Endothelial cell of umbilical vein (primary cell): ENCODE measurements at regions not wholly inside any gene's neighbourhood (a gene's known extent, or its start where the extent isn't known, plus 50 kb on each side); places are given as distances from the start of the nearest gene placed in this dataset.
"Not testable (repeated sequence)": the region's sequence is repeated elsewhere in the genome, so short reads cannot be mapped to it uniquely, and the experiment has no call there.

Experiments
- CTCF ChIP-seq, 2 donors: IDR thresholded peaks; 1 replicate in 1 of 2; 2 replicates in 1 of 2; pipeline ENCODE4 v1.5.1; 2011; ENCODE audit warnings: low read length in 2 of 2, mild to moderate bottlenecking in 2 of 2, moderate library complexity in 2 of 2, control low read depth in 1 of 2, inconsistent platforms in 1 of 2, low read depth in 1 of 2; ENCODE audit not compliant: insufficient read depth in 1 of 2; ENCODE audit errors: extremely low read depth in 1 of 2
- EZH2 ChIP-seq: IDR thresholded peaks from 2 replicates; pipeline ENCODE4 v1.6.1; 2012; ENCODE audit warnings: borderline replicate concordance, low read depth, mild to moderate bottlenecking, moderate library complexity, low read length, inconsistent platforms; ENCODE audit not compliant: severe bottlenecking
- FOS ChIP-seq: IDR thresholded peaks from 2 replicates; pipeline ENCODE4 v1.6.1; 2011; ENCODE audit warnings: mild to moderate bottlenecking, low read length, moderate library complexity, borderline replicate concordance; ENCODE audit not compliant: insufficient read depth
- JUN ChIP-seq: IDR thresholded peaks from 2 replicates; pipeline ENCODE4 v1.6.1; 2011; ENCODE audit warnings: borderline replicate concordance, low read depth; ENCODE audit not compliant: insufficient read length, insufficient read depth
- MAX ChIP-seq: IDR thresholded peaks from 2 replicates; pipeline ENCODE4 v1.6.1; 2011; ENCODE audit not compliant: insufficient read depth, insufficient read length
- MYC ChIP-seq: IDR thresholded peaks from one replicate; pipeline ENCODE4 v1.6.1; 2011; ENCODE audit warnings: mild to moderate bottlenecking, low read depth, low read length
- POLR2A ChIP-seq: IDR thresholded peaks from 2 replicates; pipeline ENCODE4 v1.6.1; 2012; ENCODE audit warnings: low read depth, mild to moderate bottlenecking, control low read depth, low read length
- POLR2AphosphoS5 ChIP-seq: IDR thresholded peaks from 2 replicates; pipeline ENCODE4 v1.6.1; 2012; ENCODE audit warnings: low read depth, mild to moderate bottlenecking, control low read depth, low read length, moderate library complexity; ENCODE audit not compliant: insufficient read depth

GRCh38 chr11:44391004-44391403 lies 81.1 kb upstream of the ALX4 start:
- TF ChIP-seq CTCF (IDR thresholded peaks at IDR 0.05; ENCODE audit: extremely low read depth in 1 of 2, insufficient read depth in 1 of 2, low read depth in 1 of 2, low read length in 2 of 2); EZH2; POLR2AphosphoS5; FOS; POLR2A; JUN; MAX; MYC: not testable (repeated sequence)
